OCI-LY1 (cell line): ENCODE measurements at regions not wholly inside any gene's neighbourhood (a gene's known extent, or its start where the extent isn't known, plus 50 kb on each side); places are given as distances from the start of the nearest gene placed in this dataset.

Experiments used
- CTCF ChIP-seq: fragments of 200-600 bp; sonication (generic), shearing (Covaris generic); IDR thresholded peaks from 2 replicates; pipeline ENCODE4 v1.5.1; 2017; ENCODE audit warnings: mild to moderate bottlenecking, antibody characterized with exemption, low read length, moderate library complexity, mixed read lengths
- EZH2 ChIP-seq: fragments of 200-600 bp; sonication (generic), shearing (Covaris generic); IDR thresholded peaks from 2 replicates; pipeline ENCODE4 v1.8.0; 2017; ENCODE audit warnings: borderline replicate concordance, mixed run types, mild to moderate bottlenecking, antibody characterized with exemption, low read length, moderate library complexity, mixed read lengths

- TF ChIP-seq CTCF (no peak), EZH2 (no peak)
Measured at GRCh38 chr6:164113637-164114036, 699.1 kb downstream of the QKI start.
